ENCODE measurements at regions not wholly inside any gene's neighbourhood (a gene's known extent, or its start where the extent isn't known, plus 50 kb on each side); places are given as distances from the start of the nearest gene placed in this dataset.

DNA sequence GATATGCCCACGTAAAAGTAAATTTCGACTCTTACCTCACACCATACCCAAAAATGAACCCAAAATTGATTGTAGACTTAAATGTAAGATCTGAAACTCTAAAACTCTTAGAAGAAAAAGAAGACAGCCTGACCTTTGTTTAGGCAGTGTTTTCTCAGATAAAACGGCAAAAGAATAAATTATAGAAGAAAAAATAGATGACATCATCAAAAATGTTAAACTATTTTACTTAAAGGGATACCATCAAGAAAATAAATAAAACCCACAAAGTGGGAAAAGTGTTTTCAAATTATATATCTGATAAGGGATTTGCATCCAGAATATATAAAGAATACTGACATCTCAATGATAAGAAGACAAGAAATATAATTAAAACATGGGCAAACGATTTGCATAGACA, 862.7 kb downstream of the DTWD2 start:
- H3K4ac ChIP-seq (ENCODE audit: low read depth, low read length) = no peak overlapping the region
- no peaks in the 10 kb centered on the region for H3K9me3 Mint-ChIP-seq
- no peaks in the 10 kb centered on the region for H3K79me2 ChIP-seq (ENCODE audit: insufficient read depth, low read length)
- no peak overlapping the region for H2AFZ ChIP-seq (ENCODE audit: low read length)
- no peaks in the 10 kb centered on the region; a peak in 1 of 7 replicates for H3K36me3 Mint-ChIP-seq (ENCODE audit: insufficient read depth in 1 of 3, low read depth in 3 of 3)
- no peak overlapping the region for H2AK5ac ChIP-seq (ENCODE audit: insufficient read length, low read length)
- no CpG with 5 or more reads among the region's 4 CpGs for WGBS (ENCODE audit: extremely low coverage, insufficient read length, low lambda C conversion rate)
- H2BK20ac ChIP-seq (ENCODE audit: low read depth, low read length, poor library complexity, severe bottlenecking) = no peak overlapping the region
- no peak overlapping the region for H3K18ac ChIP-seq (ENCODE audit: insufficient read length, low read depth, low read length)
- H3K9me3 ChIP-seq (ENCODE audit: control insufficient read depth, low read depth, low read length) = no peaks in the 10 kb centered on the region
- DNase-seq = no peak
- H4K91ac ChIP-seq (ENCODE audit: insufficient read length, low read depth, low read length) = no peak overlapping the region
- no peak overlapping the region for H3K27ac Mint-ChIP-seq
- H3K4me1 ChIP-seq (ENCODE audit: insufficient read depth, low read length) = no peaks in the 10 kb centered on the region
- no peak overlapping the region for H3K56ac ChIP-seq (ENCODE audit: insufficient read length, low read depth, low read length)
- TF ChIP-seq, protein P1, sequence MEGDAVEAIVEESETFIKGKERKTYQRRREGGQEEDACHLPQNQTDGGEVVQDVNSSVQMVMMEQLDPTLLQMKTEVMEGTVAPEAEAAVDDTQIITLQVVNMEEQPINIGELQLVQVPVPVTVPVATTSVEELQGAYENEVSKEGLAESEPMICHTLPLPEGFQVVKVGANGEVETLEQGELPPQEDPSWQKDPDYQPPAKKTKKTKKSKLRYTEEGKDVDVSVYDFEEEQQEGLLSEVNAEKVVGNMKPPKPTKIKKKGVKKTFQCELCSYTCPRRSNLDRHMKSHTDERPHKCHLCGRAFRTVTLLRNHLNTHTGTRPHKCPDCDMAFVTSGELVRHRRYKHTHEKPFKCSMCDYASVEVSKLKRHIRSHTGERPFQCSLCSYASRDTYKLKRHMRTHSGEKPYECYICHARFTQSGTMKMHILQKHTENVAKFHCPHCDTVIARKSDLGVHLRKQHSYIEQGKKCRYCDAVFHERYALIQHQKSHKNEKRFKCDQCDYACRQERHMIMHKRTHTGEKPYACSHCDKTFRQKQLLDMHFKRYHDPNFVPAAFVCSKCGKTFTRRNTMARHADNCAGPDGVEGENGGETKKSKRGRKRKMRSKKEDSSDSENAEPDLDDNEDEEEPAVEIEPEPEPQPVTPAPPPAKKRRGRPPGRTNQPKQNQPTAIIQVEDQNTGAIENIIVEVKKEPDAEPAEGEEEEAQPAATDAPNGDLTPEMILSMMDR (conservative IDR thresholded peaks at IDR 0.05) = no peak
- no peak overlapping the region for H3K27ac ChIP-seq (ENCODE audit: insufficient read length, low read depth, low read length)
- H3K27me3 Mint-ChIP-seq (ENCODE audit: low read depth) = peaks cover 6% of the 10 kb centered on the region
- H4K5ac ChIP-seq (ENCODE audit: insufficient read length, low read depth, low read length) = no peak overlapping the region
- no peak overlapping the region for H2BK120ac ChIP-seq (ENCODE audit: low read depth, low read length, poor library complexity, severe bottlenecking)
- no peak overlapping the region for H2BK12ac ChIP-seq (ENCODE audit: insufficient read length, low read depth, low read length)
- no peaks in the 10 kb centered on the region for H3K79me1 ChIP-seq (ENCODE audit: insufficient read depth, low read depth, low read length, poor library complexity, severe bottlenecking)
- H4K20me1 ChIP-seq (ENCODE audit: control insufficient read depth, insufficient read depth, insufficient read length) = no peaks in the 10 kb centered on the region
- no peaks in the 10 kb centered on the region for H3K23me2 ChIP-seq (ENCODE audit: insufficient read length, low read depth, low read length, poor library complexity, severe bottlenecking)
- no peak overlapping the region for H3K4me3 Mint-ChIP-seq
- no peak overlapping the region for H3T11ph ChIP-seq (ENCODE audit: low read length)
- H2BK15ac ChIP-seq (ENCODE audit: low read depth, low read length) = no peak overlapping the region
- no peaks in the 10 kb centered on the region for H3K27me3 ChIP-seq (ENCODE audit: insufficient read depth, low read length)
- peaks cover 4% of the 10 kb centered on the region in 2 experiments for H3K4me1 Mint-ChIP-seq
- H4K8ac ChIP-seq (replicated peaks; ENCODE audit: insufficient read length, low read depth, low read length) = no peak overlapping the region
- no peak overlapping the region for H3K23ac ChIP-seq (ENCODE audit: insufficient read length, low read depth, low read length)
- H2BK5ac ChIP-seq (ENCODE audit: insufficient read length, low read length) = no peak overlapping the region
- no peak overlapping the region for H3K9ac ChIP-seq (ENCODE audit: extremely low read depth, insufficient read length, low read length)
- H3K4me2 ChIP-seq (ENCODE audit: insufficient read depth, insufficient read length, low read length) = no peak overlapping the region
- H3K14ac ChIP-seq (ENCODE audit: insufficient read depth, low read length) = no peak overlapping the region
